NT2/D1 (cell line): ENCODE measurements at regions not wholly inside any gene's neighbourhood (a gene's known extent, or its start where the extent isn't known, plus 50 kb on each side); places are given as distances from the start of the nearest gene placed in this dataset.
A peak's percentile ranks its signal among the peaks of the same experiment; 100 is the strongest.

Experiments used
- DNase-seq: peaks from one replicate; pipeline ENCODE4 v3.0.0-alpha.2; 2011; ENCODE audit warnings: low read depth, low spot score
- H3K27me3 ChIP-seq: 2 replicates; pipeline ENCODE4 v1.6.0; 2011; ENCODE audit warnings: mild to moderate bottlenecking; ENCODE audit not compliant: insufficient read length, insufficient read depth
- H3K36me3 ChIP-seq: 2 replicates; pipeline ENCODE4 v1.6.1; 2011; ENCODE audit warnings: mild to moderate bottlenecking, low read length, mixed read lengths; ENCODE audit not compliant: insufficient read depth, insufficient read length
- H3K4me1 ChIP-seq: 2 replicates; pipeline ENCODE4 v1.5.1; 2011; ENCODE audit not compliant: insufficient read depth, insufficient read length
- H3K4me3 ChIP-seq: 2 replicates; pipeline ENCODE4 v1.5.1; 2011; ENCODE audit warnings: low read depth; ENCODE audit not compliant: insufficient read length
- H3K9ac ChIP-seq: 2 replicates; pipeline ENCODE4 v1.6.0; 2011; ENCODE audit warnings: low read depth; ENCODE audit not compliant: insufficient read length
- H3K9me3 ChIP-seq: 2 replicates; pipeline ENCODE4 v1.5.1; 2011; ENCODE audit warnings: mild to moderate bottlenecking, low read length; ENCODE audit not compliant: insufficient read depth
- SUZ12 ChIP-seq: IDR thresholded peaks from 2 replicates; pipeline ENCODE4 v1.6.1; 2011; ENCODE audit not compliant: insufficient read length, insufficient read depth; ENCODE audit errors: extremely low read depth
- YY1 ChIP-seq: IDR thresholded peaks from 2 replicates; pipeline ENCODE4 v1.6.1; 2011; ENCODE audit not compliant: insufficient read length, insufficient read depth
- ZNF274 ChIP-seq: IDR thresholded peaks from 2 replicates; pipeline ENCODE4 v1.6.1; 2011; ENCODE audit warnings: mild to moderate bottlenecking, low read depth, low read length

DNA sequence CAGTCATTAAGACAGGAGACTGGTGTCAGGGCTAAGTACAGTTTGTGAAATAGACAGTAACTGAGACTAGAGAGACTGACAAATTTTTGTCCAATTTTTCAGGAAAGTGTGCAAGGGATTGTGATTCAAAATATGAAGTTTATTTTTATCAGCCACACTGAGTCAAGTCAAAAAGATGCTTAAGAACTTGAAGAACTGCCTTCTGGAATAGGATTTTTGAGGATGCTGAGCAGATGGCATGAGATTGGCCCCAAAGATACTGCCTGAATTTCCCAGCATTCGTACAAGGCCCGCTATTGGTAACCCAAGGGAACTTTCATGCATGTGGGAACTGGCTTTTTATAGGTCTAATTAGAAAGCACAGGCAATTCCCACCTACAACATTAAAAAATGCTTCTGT is 610.0 kb downstream of the LMO4 start:
- H3K4me3 ChIP-seq, result no peak overlapping the region

DNA sequence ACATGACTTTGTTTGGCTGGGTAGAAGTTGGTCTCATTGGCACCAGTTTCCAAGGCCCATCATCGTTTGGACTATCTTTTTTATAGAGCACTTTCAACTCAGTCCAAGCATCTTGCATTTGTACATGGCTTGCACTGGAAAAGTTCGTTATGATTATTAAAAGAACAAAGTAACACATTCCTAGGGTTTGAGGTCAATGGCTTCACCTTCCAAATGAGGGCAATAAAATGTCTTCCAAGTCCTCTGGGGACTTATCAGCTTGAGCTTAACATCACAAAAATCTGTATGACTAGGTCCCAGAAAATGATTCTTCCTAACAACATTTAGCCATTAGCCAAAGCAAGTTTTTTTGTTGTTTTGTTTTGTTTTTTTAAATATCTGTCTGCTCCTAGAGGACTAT is 610.8 kb downstream of the LMO4 start:
- H3K4me1 ChIP-seq, result no peaks in the 10 kb centered on the region
- no peaks in the 10 kb centered on the region for H3K27me3 ChIP-seq
- H3K4me3 ChIP-seq, result no peak overlapping the region
- H3K9ac ChIP-seq, result no peak overlapping the region
- DNase-seq, result no peak
- no peak for TF ChIP-seq SUZ12
- TF ChIP-seq ZNF274, result no peak
- no peak for TF ChIP-seq YY1
- no peaks in the 10 kb centered on the region for H3K9me3 ChIP-seq
- H3K36me3 ChIP-seq, result no peaks in the 10 kb centered on the region

More for the DNA sequence above, 610.0 kb downstream of the LMO4 start:
- Histone ChIP-seq H3K4me1 (no peaks in the 10 kb centered on the region), H3K9ac (no peak overlapping the region), H3K36me3 (no peaks in the 10 kb centered on the region), H3K27me3 (no peaks in the 10 kb centered on the region), H3K9me3 (no peaks in the 10 kb centered on the region)
- TF ChIP-seq SUZ12 (no peak), YY1 (no peak), ZNF274 (no peak)
- DNase-seq, result no peak

DNA sequence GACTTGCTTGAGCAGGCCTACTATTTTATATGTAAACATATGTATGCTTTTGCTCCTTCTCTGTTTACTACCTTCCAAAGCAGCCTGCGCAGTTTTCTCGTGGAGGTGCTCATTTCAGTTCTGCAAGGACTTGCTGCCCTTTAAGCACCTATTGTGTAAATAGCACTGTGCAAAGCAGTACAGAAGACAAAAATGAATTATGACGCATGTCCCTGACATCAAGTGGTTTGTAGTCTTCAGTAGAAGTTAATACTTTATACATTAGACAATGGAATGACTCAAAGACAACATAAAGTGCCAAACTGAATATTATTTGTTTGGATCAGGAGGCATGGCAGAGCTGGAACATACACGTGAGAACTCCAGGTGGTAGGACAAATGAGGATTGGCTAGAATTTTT is 611.7 kb downstream of the LMO4 start:
- H3K4me1 ChIP-seq, result no peaks in the 10 kb centered on the region
- no peaks in the 10 kb centered on the region for H3K27me3 ChIP-seq
- DNase-seq, result no peak
- H3K4me3 ChIP-seq, result no peak overlapping the region
- no peak overlapping the region for H3K9ac ChIP-seq
- TF ChIP-seq ZNF274, result no peak
- H3K9me3 ChIP-seq, result no peaks in the 10 kb centered on the region
- no peaks in the 10 kb centered on the region for H3K36me3 ChIP-seq

DNA sequence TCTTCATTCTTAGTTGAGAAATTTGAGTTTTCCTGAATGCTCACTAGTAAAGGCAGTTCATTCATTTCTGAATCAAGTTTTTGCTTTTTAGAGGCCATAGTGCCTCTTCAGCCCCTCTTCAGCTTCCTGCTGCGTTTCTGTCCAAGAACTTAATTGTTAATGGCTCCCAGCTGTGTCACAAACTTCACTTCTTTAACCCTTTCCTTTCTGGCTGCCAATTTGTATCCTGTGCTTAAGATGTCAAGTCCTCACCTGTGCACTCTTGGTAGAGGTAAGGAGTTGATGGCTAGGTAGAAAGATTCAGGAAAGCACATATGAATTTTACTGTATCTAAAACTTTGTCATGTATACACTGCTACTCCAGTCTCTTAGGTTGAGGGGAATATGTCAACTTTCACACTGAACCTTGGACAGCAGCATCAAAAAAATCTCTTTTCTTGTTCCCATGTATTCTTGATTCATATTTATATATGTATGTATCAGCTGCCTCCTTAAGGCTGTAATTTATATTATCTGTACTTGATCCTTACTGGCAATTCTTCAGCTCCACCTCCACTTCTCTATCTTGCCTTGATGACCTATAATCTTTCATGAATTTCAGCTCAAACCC is 612.8 kb downstream of the LMO4 start:
- Histone ChIP-seq H3K9ac (no peak overlapping the region), H3K4me3 (no peak overlapping the region), H3K4me1 (no peaks in the 10 kb centered on the region), H3K27me3 (no peaks in the 10 kb centered on the region), H3K36me3 (no peaks in the 10 kb centered on the region), H3K9me3 (no peaks in the 10 kb centered on the region)
- TF ChIP-seq SUZ12 (no peak), ZNF274 (no peak), YY1 (no peak)
- peak; percentile 22 for DNase-seq

DNA sequence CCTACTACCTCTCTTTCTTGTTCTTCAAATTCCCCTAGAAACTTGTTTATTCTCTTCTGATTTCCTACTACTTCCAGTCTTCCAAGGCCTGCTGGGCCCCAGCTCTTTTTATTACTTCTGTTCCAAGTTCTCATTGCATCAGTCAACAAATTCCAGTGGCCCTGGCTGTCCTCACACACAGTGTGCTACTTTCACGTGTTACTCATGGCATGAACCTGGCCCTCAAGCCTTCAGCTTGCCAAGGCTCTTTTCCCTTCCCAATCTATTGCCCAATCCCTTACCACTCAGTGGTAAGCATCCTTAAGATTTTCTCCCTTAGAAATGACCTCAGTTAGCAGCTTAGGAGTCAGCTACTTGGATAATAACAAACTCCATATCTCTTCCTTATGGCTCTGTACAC is 613.5 kb downstream of the LMO4 start:
- no peaks in the 10 kb centered on the region for H3K9me3 ChIP-seq
- H3K27me3 ChIP-seq, result no peaks in the 10 kb centered on the region
- no peak overlapping the region for H3K4me3 ChIP-seq
- H3K36me3 ChIP-seq, result no peaks in the 10 kb centered on the region
- no peak for DNase-seq
- no peak for TF ChIP-seq ZNF274
- no peak for TF ChIP-seq SUZ12
- TF ChIP-seq YY1, result no peak
- no peak overlapping the region for H3K9ac ChIP-seq
- H3K4me1 ChIP-seq, result no peaks in the 10 kb centered on the region

DNA sequence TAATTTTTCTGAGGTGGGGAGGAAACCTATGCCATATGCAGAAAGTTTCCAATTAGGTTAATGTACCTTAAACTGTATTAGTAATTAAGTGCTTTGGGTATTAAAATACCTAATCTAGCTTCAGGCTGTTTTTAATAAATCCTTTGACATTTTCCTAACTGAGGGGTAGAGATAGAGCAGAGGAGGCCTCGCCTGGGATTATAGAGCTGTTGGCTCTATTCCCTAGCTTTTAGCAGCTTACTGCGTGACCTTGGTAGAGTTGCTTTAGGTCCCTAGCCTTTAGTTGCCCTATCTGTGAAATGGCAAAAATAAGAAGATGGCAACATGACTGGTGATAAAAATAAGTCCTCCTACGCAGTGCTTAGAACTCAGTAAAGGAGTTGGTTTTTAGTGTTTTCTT is 621.0 kb downstream of the LMO4 start:
- TF ChIP-seq ZNF274 (no peak), SUZ12 (no peak), YY1 (no peak)
- Histone ChIP-seq H3K4me1 (no peaks in the 10 kb centered on the region), H3K9me3 (no peaks in the 10 kb centered on the region), H3K4me3 (no peak overlapping the region), H3K9ac (no peak overlapping the region), H3K27me3 (no peaks in the 10 kb centered on the region), H3K36me3 (no peaks in the 10 kb centered on the region)
- no peak for DNase-seq

DNA sequence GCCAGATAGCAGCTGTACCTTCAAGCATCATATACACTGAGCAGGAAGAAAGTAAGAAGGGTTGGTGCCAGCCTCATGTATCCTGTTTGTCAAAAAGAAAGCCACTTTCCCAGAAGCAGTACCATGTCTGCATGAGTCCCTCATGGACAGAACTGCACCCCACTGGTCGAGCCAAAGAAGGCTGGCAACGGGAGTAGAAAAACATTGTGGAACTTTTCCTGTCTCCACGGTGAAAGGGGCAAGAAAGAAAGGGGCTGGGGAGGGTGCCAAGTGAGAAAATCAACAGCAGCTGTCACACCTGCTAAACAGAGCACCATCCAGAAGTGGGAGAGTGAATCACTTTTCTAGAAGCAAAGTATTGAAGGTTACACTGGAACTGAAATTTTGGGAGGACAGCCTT is 621.7 kb downstream of the LMO4 start:
- no peak for DNase-seq
- Histone ChIP-seq H3K4me3 (no peak overlapping the region), H3K36me3 (no peaks in the 10 kb centered on the region), H3K27me3 (no peaks in the 10 kb centered on the region), H3K9ac (no peak overlapping the region), H3K4me1 (no peaks in the 10 kb centered on the region), H3K9me3 (no peaks in the 10 kb centered on the region)
- no peak for TF ChIP-seq YY1
- TF ChIP-seq ZNF274, result no peak
- TF ChIP-seq SUZ12, result no peak

DNA sequence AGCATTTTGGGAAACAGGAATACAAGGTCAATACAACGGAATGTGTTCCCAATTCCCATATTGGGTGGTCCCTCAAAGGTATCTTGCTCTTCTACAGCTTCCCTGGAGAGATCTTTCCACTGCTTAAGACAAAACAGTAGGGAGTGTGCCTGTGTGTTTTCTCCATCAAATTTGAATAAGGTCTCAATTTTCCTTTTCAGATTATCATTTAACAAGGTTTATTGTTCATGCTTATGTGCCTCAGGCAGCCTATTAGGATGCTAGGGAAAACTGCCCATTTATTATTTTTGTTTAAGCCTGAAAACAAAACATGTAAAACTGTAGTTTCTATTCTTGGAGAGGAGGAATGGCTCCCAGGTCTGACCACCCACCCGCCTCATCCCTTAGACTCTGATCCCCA is 622.7 kb downstream of the LMO4 start:
- H3K27me3 ChIP-seq, result no peaks in the 10 kb centered on the region
- no peaks in the 10 kb centered on the region for H3K36me3 ChIP-seq
- H3K9me3 ChIP-seq, result no peaks in the 10 kb centered on the region
- H3K9ac ChIP-seq, result no peak overlapping the region
- DNase-seq, result no peak
- no peaks in the 10 kb centered on the region for H3K4me1 ChIP-seq
- H3K4me3 ChIP-seq, result no peak overlapping the region
- TF ChIP-seq ZNF274 (no peak), YY1 (no peak), SUZ12 (no peak)
